ENCODE measurements at regions not wholly inside any gene's neighbourhood (a gene's known extent, or its start where the extent isn't known, plus 50 kb on each side); places are given as distances from the start of the nearest gene placed in this dataset.

DNA sequence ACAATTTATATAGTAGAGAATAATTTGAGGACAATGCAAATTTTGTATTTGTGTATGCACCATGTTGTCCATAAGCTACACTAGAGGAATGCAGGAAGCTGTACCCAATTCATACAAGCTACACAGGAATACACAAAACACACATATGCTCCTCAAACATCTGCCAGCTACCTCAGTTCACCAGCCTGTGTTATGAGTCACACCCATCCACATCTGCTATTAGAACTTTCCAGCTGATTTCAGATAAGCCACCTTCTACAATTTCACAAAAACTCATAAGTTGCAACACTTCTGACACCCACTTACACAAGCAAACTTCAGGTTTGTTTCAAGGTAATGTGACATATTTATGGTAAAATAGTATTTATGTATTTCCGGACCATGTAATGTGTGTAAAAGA is 438.9 kb downstream of the SATB2 start:
- TF ChIP-seq, protein P1, sequence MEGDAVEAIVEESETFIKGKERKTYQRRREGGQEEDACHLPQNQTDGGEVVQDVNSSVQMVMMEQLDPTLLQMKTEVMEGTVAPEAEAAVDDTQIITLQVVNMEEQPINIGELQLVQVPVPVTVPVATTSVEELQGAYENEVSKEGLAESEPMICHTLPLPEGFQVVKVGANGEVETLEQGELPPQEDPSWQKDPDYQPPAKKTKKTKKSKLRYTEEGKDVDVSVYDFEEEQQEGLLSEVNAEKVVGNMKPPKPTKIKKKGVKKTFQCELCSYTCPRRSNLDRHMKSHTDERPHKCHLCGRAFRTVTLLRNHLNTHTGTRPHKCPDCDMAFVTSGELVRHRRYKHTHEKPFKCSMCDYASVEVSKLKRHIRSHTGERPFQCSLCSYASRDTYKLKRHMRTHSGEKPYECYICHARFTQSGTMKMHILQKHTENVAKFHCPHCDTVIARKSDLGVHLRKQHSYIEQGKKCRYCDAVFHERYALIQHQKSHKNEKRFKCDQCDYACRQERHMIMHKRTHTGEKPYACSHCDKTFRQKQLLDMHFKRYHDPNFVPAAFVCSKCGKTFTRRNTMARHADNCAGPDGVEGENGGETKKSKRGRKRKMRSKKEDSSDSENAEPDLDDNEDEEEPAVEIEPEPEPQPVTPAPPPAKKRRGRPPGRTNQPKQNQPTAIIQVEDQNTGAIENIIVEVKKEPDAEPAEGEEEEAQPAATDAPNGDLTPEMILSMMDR (IDR thresholded peaks at IDR 0.05): no peak
- TF ChIP-seq POLR2AphosphoS5 (IDR thresholded peaks at IDR 0.05; ENCODE audit: insufficient read depth in 1 of 2, low read depth in 1 of 2): no peak
